ENCODE measurements at regions not wholly inside any gene's neighbourhood (a gene's known extent, or its start where the extent isn't known, plus 50 kb on each side); places are given as distances from the start of the nearest gene placed in this dataset.

GRCh38 chr7:18126281-18126680 is 98.6 kb upstream of the PRPS1L1 start:
- Mint-ChIP-seq H3K4me3 (no peak overlapping the region), H3K27ac (no peak overlapping the region), H3K27me3 (peaks cover 10% of the 10 kb centered on the region), H3K4me1 (no peaks in the 10 kb centered on the region), H3K36me3 (ENCODE audit: low read depth) (no peaks in the 10 kb centered on the region), H3K9me3 (no peaks in the 10 kb centered on the region)
- ATAC-seq (replicated peaks), result no peak

- H3K27me3 Mint-ChIP-seq, result peaks cover 10% of the 10 kb centered on the region
- H3K27ac Mint-ChIP-seq, result no peak overlapping the region
- H3K4me3 Mint-ChIP-seq, result no peak overlapping the region
- H3K36me3 Mint-ChIP-seq (ENCODE audit: low read depth), result no peaks in the 10 kb centered on the region
- H3K4me1 Mint-ChIP-seq, result no peaks in the 10 kb centered on the region
- no peaks in the 10 kb centered on the region for H3K9me3 Mint-ChIP-seq
- ATAC-seq (replicated peaks), result no peak
These were observed 101.2 kb upstream of the PRPS1L1 start for GRCh38 chr7:18128846-18129245.

GRCh38 chr7:18132811-18133210 is 105.2 kb upstream of the PRPS1L1 start:
- H3K4me3 Mint-ChIP-seq, result no peak overlapping the region
- H3K9me3 Mint-ChIP-seq, result no peaks in the 10 kb centered on the region
- peaks cover 7% of the 10 kb centered on the region for H3K27me3 Mint-ChIP-seq
- ATAC-seq (replicated peaks), result no peak
- H3K36me3 Mint-ChIP-seq (ENCODE audit: low read depth), result no peaks in the 10 kb centered on the region
- no peak overlapping the region for H3K27ac Mint-ChIP-seq
- H3K4me1 Mint-ChIP-seq, result no peaks in the 10 kb centered on the region

- H3K9me3 Mint-ChIP-seq, result no peaks in the 10 kb centered on the region
- no peak overlapping the region for H3K4me3 Mint-ChIP-seq
- H3K4me1 Mint-ChIP-seq, result no peaks in the 10 kb centered on the region
- H3K27ac Mint-ChIP-seq, result no peak overlapping the region
- peaks cover 7% of the 10 kb centered on the region for H3K27me3 Mint-ChIP-seq
- no peak for ATAC-seq (replicated peaks)
- no peaks in the 10 kb centered on the region for H3K36me3 Mint-ChIP-seq (ENCODE audit: low read depth)
These were observed 106.3 kb upstream of the PRPS1L1 start for GRCh38 chr7:18133921-18134320.

- Mint-ChIP-seq H3K4me1 (no peaks in the 10 kb centered on the region), H3K4me3 (no peak overlapping the region), H3K9me3 (no peaks in the 10 kb centered on the region), H3K27me3 (peaks cover 15% of the 10 kb centered on the region), H3K36me3 (ENCODE audit: low read depth) (no peaks in the 10 kb centered on the region), H3K27ac (no peak overlapping the region)
- ATAC-seq (replicated peaks), result no peak
These were observed 113.3 kb upstream of the PRPS1L1 start for GRCh38 chr7:18140943-18141342.

- no peak overlapping the region for H3K27ac Mint-ChIP-seq
- no peaks in the 10 kb centered on the region for H3K9me3 Mint-ChIP-seq
- no peaks in the 10 kb centered on the region for H3K36me3 Mint-ChIP-seq (ENCODE audit: low read depth)
- H3K4me1 Mint-ChIP-seq, result no peaks in the 10 kb centered on the region
- no peak overlapping the region for H3K4me3 Mint-ChIP-seq
- peaks cover 12% of the 10 kb centered on the region for H3K27me3 Mint-ChIP-seq
- ATAC-seq (replicated peaks), result no peak
These were observed 116.5 kb upstream of the PRPS1L1 start for GRCh38 chr7:18144166-18144565.

GRCh38 chr7:18145160-18145559 is 117.5 kb upstream of the PRPS1L1 start:
- no peak overlapping the region for H3K27ac Mint-ChIP-seq
- no peaks in the 10 kb centered on the region for H3K36me3 Mint-ChIP-seq (ENCODE audit: low read depth)
- no peaks in the 10 kb centered on the region for H3K4me1 Mint-ChIP-seq
- no peak for ATAC-seq (replicated peaks)
- no peak overlapping the region for H3K4me3 Mint-ChIP-seq
- peaks cover 12% of the 10 kb centered on the region for H3K27me3 Mint-ChIP-seq
- H3K9me3 Mint-ChIP-seq, result no peaks in the 10 kb centered on the region

GRCh38 chr7:18151422-18151821 is 123.8 kb upstream of the PRPS1L1 start:
- no peak for ATAC-seq (replicated peaks)
- Mint-ChIP-seq H3K9me3 (no peaks in the 10 kb centered on the region), H3K27ac (no peak overlapping the region), H3K4me3 (no peak overlapping the region), H3K27me3 (peaks cover 5% of the 10 kb centered on the region), H3K4me1 (no peaks in the 10 kb centered on the region), H3K36me3 (ENCODE audit: low read depth) (no peaks in the 10 kb centered on the region)

GRCh38 chr7:18153183-18153748 is 125.6 kb upstream of the PRPS1L1 start:
- no peak for ATAC-seq (replicated peaks)
- no peak overlapping the region for H3K27ac Mint-ChIP-seq
- no peak overlapping the region for H3K4me3 Mint-ChIP-seq
- no peaks in the 10 kb centered on the region for H3K36me3 Mint-ChIP-seq (ENCODE audit: low read depth)
- peaks cover 10% of the 10 kb centered on the region for H3K27me3 Mint-ChIP-seq
- H3K4me1 Mint-ChIP-seq, result no peaks in the 10 kb centered on the region
- H3K9me3 Mint-ChIP-seq, result no peaks in the 10 kb centered on the region

- H3K4me3 Mint-ChIP-seq, result no peak overlapping the region
- H3K9me3 Mint-ChIP-seq, result no peaks in the 10 kb centered on the region
- H3K27ac Mint-ChIP-seq, result no peak overlapping the region
- H3K36me3 Mint-ChIP-seq (ENCODE audit: low read depth), result no peaks in the 10 kb centered on the region
- H3K4me1 Mint-ChIP-seq, result no peaks in the 10 kb centered on the region
- H3K27me3 Mint-ChIP-seq, result peaks cover 10% of the 10 kb centered on the region
- no peak for ATAC-seq (replicated peaks)
These were observed 127.1 kb upstream of the PRPS1L1 start for GRCh38 chr7:18154726-18155125.

GRCh38 chr7:18157233-18157632 is 129.6 kb upstream of the PRPS1L1 start:
- Mint-ChIP-seq H3K27ac (no peak overlapping the region), H3K9me3 (no peaks in the 10 kb centered on the region), H3K4me3 (no peak overlapping the region), H3K27me3 (peaks cover 10% of the 10 kb centered on the region), H3K36me3 (ENCODE audit: low read depth) (no peaks in the 10 kb centered on the region), H3K4me1 (no peaks in the 10 kb centered on the region)
- no peak for ATAC-seq (replicated peaks)

- Mint-ChIP-seq H3K4me3 (no peak overlapping the region), H3K27ac (no peak overlapping the region), H3K36me3 (ENCODE audit: low read depth) (no peaks in the 10 kb centered on the region), H3K27me3 (peaks cover 10% of the 10 kb centered on the region), H3K9me3 (no peaks in the 10 kb centered on the region), H3K4me1 (no peaks in the 10 kb centered on the region)
- ATAC-seq (replicated peaks), result no peak
These were observed 135.0 kb upstream of the PRPS1L1 start for GRCh38 chr7:18162657-18163056.

- no peak overlapping the region for H3K27ac Mint-ChIP-seq
- no peak for ATAC-seq (replicated peaks)
- no peak overlapping the region for H3K4me3 Mint-ChIP-seq
- no peaks in the 10 kb centered on the region for H3K4me1 Mint-ChIP-seq
- peaks cover 7% of the 10 kb centered on the region for H3K27me3 Mint-ChIP-seq
- no peaks in the 10 kb centered on the region for H3K36me3 Mint-ChIP-seq (ENCODE audit: low read depth)
- H3K9me3 Mint-ChIP-seq, result no peaks in the 10 kb centered on the region
These were observed 135.4 kb upstream of the PRPS1L1 start for GRCh38 chr7:18163091-18163490.

GRCh38 chr7:18165166-18165565 is 137.5 kb upstream of the PRPS1L1 start:
- Mint-ChIP-seq H3K4me3 (no peak overlapping the region), H3K4me1 (no peaks in the 10 kb centered on the region), H3K36me3 (ENCODE audit: low read depth) (no peaks in the 10 kb centered on the region), H3K27ac (no peak overlapping the region), H3K27me3 (peaks cover 7% of the 10 kb centered on the region), H3K9me3 (no peaks in the 10 kb centered on the region)
- no peak for ATAC-seq (replicated peaks)

GRCh38 chr7:18166002-18166401 is 138.4 kb upstream of the PRPS1L1 start:
- Mint-ChIP-seq H3K9me3 (no peaks in the 10 kb centered on the region), H3K27ac (no peak overlapping the region), H3K27me3 (peaks cover 7% of the 10 kb centered on the region), H3K4me3 (no peak overlapping the region), H3K36me3 (ENCODE audit: low read depth) (no peaks in the 10 kb centered on the region), H3K4me1 (no peaks in the 10 kb centered on the region)
- ATAC-seq (replicated peaks), result no peak

GRCh38 chr7:18167815-18168214 is 140.2 kb upstream of the PRPS1L1 start:
- Mint-ChIP-seq H3K4me3 (no peak overlapping the region), H3K36me3 (ENCODE audit: low read depth) (no peaks in the 10 kb centered on the region), H3K27ac (no peak overlapping the region), H3K4me1 (no peaks in the 10 kb centered on the region), H3K27me3 (peaks cover 4% of the 10 kb centered on the region), H3K9me3 (no peaks in the 10 kb centered on the region)
- no peak for ATAC-seq (replicated peaks)

Measured in activated T-helper 17 cell treated with anti-CD3 and anti-CD28 coated beads, Interleukin-2, amount 50 U/mL, for 72 hours (primary cell).